Breast epithelium (tissue), 3 donors: ENCODE measurements at regions not wholly inside any gene's neighbourhood (a gene's known extent, or its start where the extent isn't known, plus 50 kb on each side); places are given as distances from the start of the nearest gene placed in this dataset.

Experiments used
- CTCF ChIP-seq, 3 donors: fragments of 450-650 bp; IDR thresholded peaks; one replicate each; pipeline ENCODE4 v1.5.1; 2016 to 2017; ENCODE audit warnings: antibody characterized with exemption in 3 of 3, mild to moderate bottlenecking in 3 of 3, moderate library complexity in 3 of 3
- POLR2A ChIP-seq: fragments of 450-650 bp; IDR thresholded peaks from one replicate; pipeline ENCODE4 v1.6.1; 2016; ENCODE audit warnings: antibody characterized with exemption, mild to moderate bottlenecking, moderate library complexity

- TF ChIP-seq CTCF (IDR thresholded peaks at IDR 0.05) (no peak), POLR2A (no peak)
Measured at GRCh38 chr3:110727056-110727455, 344.6 kb upstream of the NECTIN3 start.
